SK-N-SH treated with all-trans-retinoic acid at 6 μM for 48 hours (cell line): ENCODE measurements at regions not wholly inside any gene's neighbourhood (a gene's known extent, or its start where the extent isn't known, plus 50 kb on each side); places are given as distances from the start of the nearest gene placed in this dataset.

Source experiments
- GLIS3 ChIP-seq: fragments of 250-450 bp; sonication (Bioruptor Pico); IDR thresholded peaks from 2 replicates; pipeline ENCODE4 v1.5.0; 2020; ENCODE audit warnings: mild to moderate bottlenecking, moderate library complexity
- ISL1 ChIP-seq: fragments of 250-450 bp; sonication (Bioruptor Pico); IDR thresholded peaks from 2 replicates; pipeline ENCODE4 v2.1.2; 2022; ENCODE audit warnings: mild to moderate bottlenecking, moderate library complexity
- PATZ1 ChIP-seq: fragments of 250-450 bp; sonication (Bioruptor Pico); IDR thresholded peaks from 2 replicates; pipeline ENCODE4 v1.8.0; 2020; ENCODE audit warnings: mild to moderate bottlenecking, moderate library complexity, borderline replicate concordance
- POU6F1 ChIP-seq: fragments of 250-450 bp; sonication (Bioruptor Pico); IDR thresholded peaks from 2 replicates; pipeline ENCODE4 v1.8.0; 2021; ENCODE audit warnings: low read depth, mild to moderate bottlenecking, moderate library complexity, borderline replicate concordance
- PPARA ChIP-seq: fragments of 250-450 bp; sonication (Bioruptor Pico); IDR thresholded peaks from 2 replicates; pipeline ENCODE4 v1.5.0; 2020; ENCODE audit warnings: mild to moderate bottlenecking, borderline replicate concordance
- RARB ChIP-seq: fragments of 250-450 bp; sonication (Bioruptor Pico); IDR thresholded peaks from 2 replicates; pipeline ENCODE4 v1.8.0; 2021; ENCODE audit warnings: mild to moderate bottlenecking, moderate library complexity
- ZFP30 ChIP-seq: fragments of 450-650 bp; formaldehyde crosslinking; IDR thresholded peaks from 2 replicates; pipeline ENCODE4 v1.5.0; 2022; ENCODE audit warnings: mild to moderate bottlenecking, moderate library complexity

DNA sequence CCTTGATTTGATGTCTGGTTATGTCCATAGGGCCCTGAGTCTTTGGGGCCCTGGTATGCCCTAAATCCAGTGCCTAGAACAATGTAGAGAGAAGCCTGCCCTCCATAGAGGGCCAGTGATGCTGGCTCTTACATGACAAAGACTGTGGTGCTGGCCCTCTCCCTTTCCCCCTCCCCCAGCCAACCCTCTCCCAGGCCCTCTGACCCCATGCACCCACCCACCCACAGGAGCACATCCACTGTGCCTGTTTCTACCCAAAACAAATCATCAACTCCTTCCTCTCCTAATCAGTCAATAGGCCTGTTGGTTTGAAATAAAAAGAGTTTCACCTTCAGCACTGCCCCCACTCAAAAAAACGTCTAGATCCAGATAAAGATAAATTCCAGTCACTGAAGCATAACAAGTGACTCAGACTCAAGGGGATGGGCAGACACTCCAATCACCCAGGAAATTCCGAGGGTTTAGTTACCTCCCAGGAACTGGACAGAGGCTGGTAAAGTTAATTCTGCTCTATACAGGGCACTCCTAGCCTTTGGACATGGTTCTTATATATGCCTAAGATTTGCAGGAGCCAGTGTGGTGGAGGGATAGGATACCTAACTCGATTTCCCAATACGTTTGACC, 144.8 kb upstream of the VANGL1 start:
- TF ChIP-seq RARB (no peak), ZFP30 (no peak), ISL1 (no peak), GLIS3 (CRISPR knock-in tag) (no peak), PPARA (CRISPR knock-in tag) (no peak), POU6F1 (CRISPR knock-in tag) (no peak), PATZ1 (CRISPR knock-in tag) (no peak)
